22Rv1 (cell line): ENCODE measurements at regions not wholly inside any gene's neighbourhood (a gene's known extent, or its start where the extent isn't known, plus 50 kb on each side); places are given as distances from the start of the nearest gene placed in this dataset.

ENCODE experiments used
- ZFX ChIP-seq: fragments of 450-650 bp; IDR thresholded peaks from 2 replicates; pipeline ENCODE4 v1.6.1; 2017; ENCODE audit warnings: antibody characterized with exemption, borderline replicate concordance
- TF ChIP-seq, protein P1 (sequence below): fragments of 450-650 bp; IDR thresholded peaks from 2 replicates; pipeline ENCODE4 v1.5.1; 2017; ENCODE audit warnings: mild to moderate bottlenecking

DNA sequence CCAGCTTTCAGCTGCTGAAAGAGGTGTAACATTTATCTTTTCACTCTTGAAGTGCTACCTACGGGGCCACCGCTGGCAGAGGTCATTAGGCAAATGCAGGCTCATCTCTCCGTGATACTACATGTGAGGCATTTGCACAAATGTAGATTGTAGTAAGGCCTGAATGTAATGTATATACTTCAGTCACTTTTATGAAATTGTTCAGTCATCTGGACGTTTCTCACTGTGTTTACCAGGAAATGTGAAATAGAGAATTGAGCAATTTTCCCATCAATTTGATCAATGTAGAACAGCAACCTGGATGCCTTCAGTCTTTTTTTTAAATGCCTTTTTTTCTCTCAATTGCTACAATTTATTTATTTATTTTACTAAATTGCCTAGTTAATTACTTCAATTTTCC, 368.3 kb upstream of the AZI2 start:
- TF ChIP-seq, protein P1, sequence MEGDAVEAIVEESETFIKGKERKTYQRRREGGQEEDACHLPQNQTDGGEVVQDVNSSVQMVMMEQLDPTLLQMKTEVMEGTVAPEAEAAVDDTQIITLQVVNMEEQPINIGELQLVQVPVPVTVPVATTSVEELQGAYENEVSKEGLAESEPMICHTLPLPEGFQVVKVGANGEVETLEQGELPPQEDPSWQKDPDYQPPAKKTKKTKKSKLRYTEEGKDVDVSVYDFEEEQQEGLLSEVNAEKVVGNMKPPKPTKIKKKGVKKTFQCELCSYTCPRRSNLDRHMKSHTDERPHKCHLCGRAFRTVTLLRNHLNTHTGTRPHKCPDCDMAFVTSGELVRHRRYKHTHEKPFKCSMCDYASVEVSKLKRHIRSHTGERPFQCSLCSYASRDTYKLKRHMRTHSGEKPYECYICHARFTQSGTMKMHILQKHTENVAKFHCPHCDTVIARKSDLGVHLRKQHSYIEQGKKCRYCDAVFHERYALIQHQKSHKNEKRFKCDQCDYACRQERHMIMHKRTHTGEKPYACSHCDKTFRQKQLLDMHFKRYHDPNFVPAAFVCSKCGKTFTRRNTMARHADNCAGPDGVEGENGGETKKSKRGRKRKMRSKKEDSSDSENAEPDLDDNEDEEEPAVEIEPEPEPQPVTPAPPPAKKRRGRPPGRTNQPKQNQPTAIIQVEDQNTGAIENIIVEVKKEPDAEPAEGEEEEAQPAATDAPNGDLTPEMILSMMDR, result no peak
- TF ChIP-seq ZFX, result no peak
